DOHH2 (cell line): ENCODE measurements at regions not wholly inside any gene's neighbourhood (a gene's known extent, or its start where the extent isn't known, plus 50 kb on each side); places are given as distances from the start of the nearest gene placed in this dataset.
"Not testable (repeated sequence)": the region's sequence is repeated elsewhere in the genome, so short reads cannot be mapped to it uniquely, and the experiment has no call there.

Source experiments
- H3F3A ChIP-seq: fragments of 200-600 bp; sonication (generic), shearing (Covaris generic); 2 replicates; pipeline ENCODE4 v1.6.0; 2016; ENCODE audit warnings: antibody characterized with exemption, mild to moderate bottlenecking; ENCODE audit not compliant: control insufficient read depth, insufficient read depth
- H3K27ac ChIP-seq: fragments of 200-600 bp; sonication (generic); 2 replicates; pipeline ENCODE4 v1.5.1; 2014; ENCODE audit warnings: low read depth, mild to moderate bottlenecking, low read length, moderate library complexity
- H3K27me3 ChIP-seq: fragments of 200-600 bp; sonication (generic); 2 replicates; pipeline ENCODE4 v1.6.1; 2014; ENCODE audit warnings: mild to moderate bottlenecking, low read length, mixed read lengths; ENCODE audit not compliant: control insufficient read depth
- H3K36me3 ChIP-seq: fragments of 200-600 bp; sonication (generic); 2 replicates; pipeline ENCODE4 v1.6.1; 2014; ENCODE audit warnings: mild to moderate bottlenecking, low read length, moderate library complexity, mixed read lengths; ENCODE audit not compliant: control insufficient read depth
- H3K4me1 ChIP-seq: fragments of 200-600 bp; sonication (generic); 2 replicates; pipeline ENCODE4 v1.6.1; 2014; ENCODE audit warnings: mild to moderate bottlenecking, low read length, mixed read lengths; ENCODE audit not compliant: control insufficient read depth
- H3K4me2 ChIP-seq: fragments of 200-600 bp; sonication (generic); 2 replicates; pipeline ENCODE4 v1.6.0; 2014; ENCODE audit warnings: mild to moderate bottlenecking, low read length, moderate library complexity
- H3K4me3 ChIP-seq: fragments of 200-600 bp; sonication (generic); 2 replicates; pipeline ENCODE4 v1.5.1; 2014; ENCODE audit warnings: mild to moderate bottlenecking, low read length, mixed read lengths
- H3K79me2 ChIP-seq: fragments of 200-600 bp; sonication (generic); 2 replicates; pipeline ENCODE4 v1.6.1; 2014; ENCODE audit warnings: mild to moderate bottlenecking, low read length, mixed read lengths; ENCODE audit not compliant: control insufficient read depth
- H3K9me2 ChIP-seq: fragments of 200-600 bp; sonication (generic); replicated peaks from 2 replicates; pipeline ENCODE4 v1.6.1; 2014; ENCODE audit warnings: mild to moderate bottlenecking, low read length, mixed read lengths; ENCODE audit not compliant: control insufficient read depth
- H3K9me3 ChIP-seq: fragments of 200-600 bp; sonication (generic); 2 replicates; pipeline ENCODE4 v1.6.1; 2014; ENCODE audit warnings: antibody characterized with exemption, low read length, mixed read lengths; ENCODE audit not compliant: control insufficient read depth, insufficient read depth
- H4K20me1 ChIP-seq: fragments of 200-600 bp; sonication (generic); 2 replicates; pipeline ENCODE4 v1.6.0; 2014; ENCODE audit warnings: low read depth, mild to moderate bottlenecking, antibody characterized with exemption, low read length, moderate library complexity; ENCODE audit not compliant: control insufficient read depth, insufficient read depth
- EZH2phosphoT487 ChIP-seq: fragments of 200-600 bp; sonication (generic); IDR thresholded peaks from 2 replicates; pipeline ENCODE4 v1.6.1; 2017; ENCODE audit warnings: borderline replicate concordance, mild to moderate bottlenecking, antibody characterized with exemption, low read length, moderate library complexity, mixed read lengths
- TF ChIP-seq, protein P1 (sequence below): fragments of 200-600 bp; sonication (generic); IDR thresholded peaks from one replicate; pipeline ENCODE4 v1.5.1; 2014; ENCODE audit warnings: antibody characterized with exemption, mild to moderate bottlenecking, low read depth, low read length; ENCODE audit not compliant: poor library complexity, severe bottlenecking

DNA sequence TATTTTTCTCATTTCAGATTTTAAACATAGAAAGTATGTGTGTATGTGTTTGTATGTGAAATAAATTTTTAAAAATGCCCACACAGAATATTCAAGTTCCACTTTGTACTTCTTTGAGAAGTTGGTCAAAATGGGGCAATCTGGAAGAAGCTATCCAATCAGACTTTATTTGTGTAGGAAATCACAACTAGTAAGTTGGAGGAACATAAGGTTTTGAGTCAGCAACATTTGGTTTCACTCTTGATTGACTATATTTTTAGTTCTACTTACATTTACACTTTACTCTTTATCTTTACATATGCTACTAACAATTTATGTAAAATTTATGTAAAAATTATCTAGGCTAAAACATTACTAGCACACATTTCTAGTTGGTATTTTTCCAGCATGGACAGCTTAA is 128.1 kb downstream of the ATXN7L3B start:
- no peaks in the 10 kb centered on the region for H3K9me2 ChIP-seq
- no peak overlapping the region for H3K27ac ChIP-seq
- no peaks in the 10 kb centered on the region for H3K9me3 ChIP-seq
- no peaks in the 10 kb centered on the region for H3K36me3 ChIP-seq
- H3K27me3 ChIP-seq, result no peaks in the 10 kb centered on the region
- no peak overlapping the region for H3K4me2 ChIP-seq
- H3K79me2 ChIP-seq, result no peaks in the 10 kb centered on the region
- TF ChIP-seq, protein P1, sequence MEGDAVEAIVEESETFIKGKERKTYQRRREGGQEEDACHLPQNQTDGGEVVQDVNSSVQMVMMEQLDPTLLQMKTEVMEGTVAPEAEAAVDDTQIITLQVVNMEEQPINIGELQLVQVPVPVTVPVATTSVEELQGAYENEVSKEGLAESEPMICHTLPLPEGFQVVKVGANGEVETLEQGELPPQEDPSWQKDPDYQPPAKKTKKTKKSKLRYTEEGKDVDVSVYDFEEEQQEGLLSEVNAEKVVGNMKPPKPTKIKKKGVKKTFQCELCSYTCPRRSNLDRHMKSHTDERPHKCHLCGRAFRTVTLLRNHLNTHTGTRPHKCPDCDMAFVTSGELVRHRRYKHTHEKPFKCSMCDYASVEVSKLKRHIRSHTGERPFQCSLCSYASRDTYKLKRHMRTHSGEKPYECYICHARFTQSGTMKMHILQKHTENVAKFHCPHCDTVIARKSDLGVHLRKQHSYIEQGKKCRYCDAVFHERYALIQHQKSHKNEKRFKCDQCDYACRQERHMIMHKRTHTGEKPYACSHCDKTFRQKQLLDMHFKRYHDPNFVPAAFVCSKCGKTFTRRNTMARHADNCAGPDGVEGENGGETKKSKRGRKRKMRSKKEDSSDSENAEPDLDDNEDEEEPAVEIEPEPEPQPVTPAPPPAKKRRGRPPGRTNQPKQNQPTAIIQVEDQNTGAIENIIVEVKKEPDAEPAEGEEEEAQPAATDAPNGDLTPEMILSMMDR, result no peak
- no peak for TF ChIP-seq EZH2phosphoT487
- H3K4me1 ChIP-seq, result no peaks in the 10 kb centered on the region
- H3K4me3 ChIP-seq, result no peak overlapping the region
- no peaks in the 10 kb centered on the region for H4K20me1 ChIP-seq
- H3F3A ChIP-seq, result no peaks in the 10 kb centered on the region

GRCh38 chr12:74671421-74671820 is 133.8 kb downstream of the ATXN7L3B start:
- Histone ChIP-seq H4K20me1 (no peaks in the 10 kb centered on the region), H3K27ac (no peak overlapping the region), H3K4me2 (no peak overlapping the region), H3K4me1 (no peaks in the 10 kb centered on the region), H3K9me3 (no peaks in the 10 kb centered on the region), H3K79me2 (no peaks in the 10 kb centered on the region), H3K36me3 (no peaks in the 10 kb centered on the region), H3K4me3 (no peak overlapping the region), H3K27me3 (no peaks in the 10 kb centered on the region), H3K9me2 (no peaks in the 10 kb centered on the region; the same call in 1 of the 2 replicates), H3F3A (no peaks in the 10 kb centered on the region)
- no peak for TF ChIP-seq EZH2phosphoT487
- TF ChIP-seq, protein P1, result no peak

- H3K4me2 ChIP-seq, result not testable (repeated sequence)
These were observed 139.3 kb downstream of the ATXN7L3B start for GRCh38 chr12:74676955-74677354.

GRCh38 chr12:74685385-74685784 is 147.8 kb downstream of the ATXN7L3B start:
- no peaks in the 10 kb centered on the region; the same call in 1 of the 2 replicates for H3K27me3 ChIP-seq
- TF ChIP-seq, protein P1, result no peak
- TF ChIP-seq EZH2phosphoT487, result no peak
- no peak overlapping the region for H3K4me3 ChIP-seq
- H4K20me1 ChIP-seq, result no peaks in the 10 kb centered on the region
- no peaks in the 10 kb centered on the region for H3K36me3 ChIP-seq
- H3K9me3 ChIP-seq, result no peaks in the 10 kb centered on the region
- no peaks in the 10 kb centered on the region for H3K4me1 ChIP-seq
- no peaks in the 10 kb centered on the region for H3K79me2 ChIP-seq
- no peak overlapping the region for H3K4me2 ChIP-seq
- no peaks in the 10 kb centered on the region for H3K9me2 ChIP-seq
- no peaks in the 10 kb centered on the region for H3F3A ChIP-seq
- H3K27ac ChIP-seq, result no peak overlapping the region

More at GRCh38 chr12:74676955-74677354, 139.3 kb downstream of the ATXN7L3B start:
- not testable (repeated sequence) for H3K36me3 ChIP-seq, H3K4me3 ChIP-seq, H4K20me1 ChIP-seq, H3K27ac ChIP-seq, H3F3A ChIP-seq, H3K9me3 ChIP-seq, H3K9me2 ChIP-seq, H3K27me3 ChIP-seq, H3K79me2 ChIP-seq, H3K4me1 ChIP-seq
